ENCODE measurements at regions not wholly inside any gene's neighbourhood (a gene's known extent, or its start where the extent isn't known, plus 50 kb on each side); places are given as distances from the start of the nearest gene placed in this dataset.

DNA sequence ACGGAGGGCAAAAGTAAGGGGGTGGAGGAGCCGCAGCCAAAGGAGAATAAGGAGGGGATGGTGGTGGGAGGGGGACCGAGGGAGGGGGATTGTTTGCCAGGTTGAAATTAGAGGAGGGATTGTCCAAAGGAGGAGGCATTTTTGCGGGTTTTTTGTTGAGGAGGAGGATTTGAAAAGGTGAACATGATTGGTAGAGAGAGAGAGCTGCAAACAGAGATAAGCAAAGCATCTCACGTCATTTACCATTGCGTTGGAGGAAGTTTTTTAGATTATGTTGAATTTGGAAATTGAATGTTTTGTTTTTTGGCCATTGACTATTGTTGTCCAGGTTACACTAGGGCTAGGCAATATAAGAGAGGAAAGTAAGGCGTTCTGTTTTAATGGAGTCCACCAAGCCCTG is 54.5 kb upstream of the ABCB7 start:
- Histone ChIP-seq H3K79me1 (ENCODE audit: low read depth, low read length) (no peaks in the 10 kb centered on the region), H2BK15ac (ENCODE audit: low read length) (no peak overlapping the region), H2AK5ac (ENCODE audit: low read depth, low read length) (no peak overlapping the region), H2BK120ac (replicated peaks; ENCODE audit: low read depth, low read length) (no peak overlapping the region), H3K23ac (ENCODE audit: insufficient read length) (no peak overlapping the region), H3K79me2 (ENCODE audit: control insufficient read depth in 1 of 2, insufficient read depth in 2 of 2, low read length in 2 of 2) (no peaks in the 10 kb centered on the region), H3K9me3 (ENCODE audit: insufficient read depth in 2 of 2, low read depth in 1 of 2, low read length in 1 of 2) (no peaks in the 10 kb centered on the region), H3K4ac (replicated peaks; ENCODE audit: insufficient read length, low read depth, low read length) (no peak overlapping the region), H3K4me1 (replicated peaks in 1 of 4; ENCODE audit: control insufficient read depth in 3 of 4, insufficient read depth in 4 of 4, low read length in 3 of 4) (no peaks in the 10 kb centered on the region), H3K4me2 (ENCODE audit: insufficient read depth in 1 of 2, low read depth in 2 of 2, low read length in 2 of 2) (no peak overlapping the region), H4K5ac (ENCODE audit: insufficient read length, low read depth, low read length) (no peak overlapping the region), H4K91ac (replicated peaks; ENCODE audit: insufficient read length, low read length) (no peak overlapping the region), H3K36me3 (ENCODE audit: control insufficient read depth in 2 of 4, insufficient read depth in 4 of 4, low read length in 3 of 4) (no peaks in the 10 kb centered on the region), H3K18ac (ENCODE audit: extremely low read depth, low read length) (no peak overlapping the region), H3K23me2 (ENCODE audit: low read depth, low read length) (no peaks in the 10 kb centered on the region), H2AFZ (ENCODE audit: low read length) (no peak overlapping the region), H3K14ac (ENCODE audit: insufficient read length) (no peak overlapping the region), H4K8ac (ENCODE audit: extremely low read depth, insufficient read depth, low read length) (no peak overlapping the region), H3K56ac (replicated peaks; ENCODE audit: insufficient read length, low read depth, low read length) (no peak overlapping the region), H3K9ac (replicated peaks in 1 of 4; ENCODE audit: extremely low read depth in 1 of 4, low read depth in 3 of 4, low read length in 3 of 4) (no peak overlapping the region), H3K27ac (ENCODE audit: low read depth, low read length) (no peak overlapping the region), H3K27me3 (replicated peaks in 1 of 4; ENCODE audit: control insufficient read depth in 3 of 4, extremely low read depth in 1 of 4, insufficient read depth in 3 of 4, low read length in 3 of 4) (no peaks in the 10 kb centered on the region), H2BK12ac (ENCODE audit: low read depth, low read length) (no peak overlapping the region), H2BK20ac (ENCODE audit: low read length) (no peak overlapping the region), H2BK5ac (ENCODE audit: low read depth, low read length) (no peak overlapping the region), H4K20me1 (replicated peaks in 1 of 2; ENCODE audit: control insufficient read depth in 1 of 2, insufficient read depth in 2 of 2, low read length in 2 of 2) (no peaks in the 10 kb centered on the region), H3K4me3 (ENCODE audit: extremely low read depth in 1 of 4, insufficient read depth in 2 of 4, low read depth in 3 of 4, low read length in 4 of 4) (no peak overlapping the region)
- WGBS, 2 experiments (ENCODE audit: extremely low coverage in 1 of 2, insufficient coverage in 1 of 2, insufficient read length in 1 of 2, insufficient replicate concordance in 2 of 2, low coverage in 1 of 2, low lambda C conversion rate in 2 of 2, missing lambda C conversion rate in 1 of 2) = 91 to 100% methylated on average over 1 to 4 of the region's 7 CpGs
- TF ChIP-seq TBP (IDR thresholded peaks at IDR 0.05; ENCODE audit: low read depth, low read length) (no peak), SP1 (IDR thresholded peaks at IDR 0.05; ENCODE audit: low read depth, low read length) (no peak)
- ChIA-PET CTCF (ENCODE audit: partially characterized antibody) (no interaction called here), POLR2A (ENCODE audit: partially characterized antibody) (interaction anchor here (0.7 kb wide), 1 partner anchor 19 kb away, joined by 3 read pairs; no protein-coding TSS in a partner anchor)
- no peak for FAIRE-seq
- DNase-seq (ENCODE audit: low read depth in 1 of 2, low spot score in 2 of 2) = no peak
